ENCODE measurements at regions not wholly inside any gene's neighbourhood (a gene's known extent, or its start where the extent isn't known, plus 50 kb on each side); places are given as distances from the start of the nearest gene placed in this dataset.

GRCh38 chr10:107739951-107740350 lies 575.4 kb upstream of the SORCS1 start:
- Histone ChIP-seq H2AFZ (ENCODE audit: low read depth, low read length, severe bottlenecking) (no peak overlapping the region), H3K4me3 (ENCODE audit: insufficient read depth, low read length, poor library complexity, severe bottlenecking) (no peak overlapping the region), H3K79me2 (ENCODE audit: insufficient read depth, low read length) (no peaks in the 10 kb centered on the region), H3K9me2 (replicated peaks; ENCODE audit: insufficient read depth, low read length) (no peaks in the 10 kb centered on the region), H3K27ac (ENCODE audit: low read depth, low read length) (no peak overlapping the region), H3K36me3 (ENCODE audit: low read length) (no peaks in the 10 kb centered on the region), H4K20me1 (ENCODE audit: low read depth, low read length) (no peaks in the 10 kb centered on the region), H3K9me3 (ENCODE audit: insufficient read depth, low read length) (no peaks in the 10 kb centered on the region), H3K4me2 (ENCODE audit: low read depth, low read length, poor library complexity, severe bottlenecking) (no peak overlapping the region), H3F3A (ENCODE audit: insufficient read depth) (no peaks in the 10 kb centered on the region), H3K9ac (ENCODE audit: low read length) (no peak overlapping the region), H3K27me3 (ENCODE audit: low read length) (no peaks in the 10 kb centered on the region)
- TF ChIP-seq EZH2phosphoT487 (conservative IDR thresholded peaks at IDR 0.05; ENCODE audit: low read length), result no peak
- TF ChIP-seq, protein P1, sequence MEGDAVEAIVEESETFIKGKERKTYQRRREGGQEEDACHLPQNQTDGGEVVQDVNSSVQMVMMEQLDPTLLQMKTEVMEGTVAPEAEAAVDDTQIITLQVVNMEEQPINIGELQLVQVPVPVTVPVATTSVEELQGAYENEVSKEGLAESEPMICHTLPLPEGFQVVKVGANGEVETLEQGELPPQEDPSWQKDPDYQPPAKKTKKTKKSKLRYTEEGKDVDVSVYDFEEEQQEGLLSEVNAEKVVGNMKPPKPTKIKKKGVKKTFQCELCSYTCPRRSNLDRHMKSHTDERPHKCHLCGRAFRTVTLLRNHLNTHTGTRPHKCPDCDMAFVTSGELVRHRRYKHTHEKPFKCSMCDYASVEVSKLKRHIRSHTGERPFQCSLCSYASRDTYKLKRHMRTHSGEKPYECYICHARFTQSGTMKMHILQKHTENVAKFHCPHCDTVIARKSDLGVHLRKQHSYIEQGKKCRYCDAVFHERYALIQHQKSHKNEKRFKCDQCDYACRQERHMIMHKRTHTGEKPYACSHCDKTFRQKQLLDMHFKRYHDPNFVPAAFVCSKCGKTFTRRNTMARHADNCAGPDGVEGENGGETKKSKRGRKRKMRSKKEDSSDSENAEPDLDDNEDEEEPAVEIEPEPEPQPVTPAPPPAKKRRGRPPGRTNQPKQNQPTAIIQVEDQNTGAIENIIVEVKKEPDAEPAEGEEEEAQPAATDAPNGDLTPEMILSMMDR (IDR thresholded peaks at IDR 0.05; ENCODE audit: insufficient read depth, low read length, poor library complexity, severe bottlenecking), result no peak

GRCh38 chr10:107733328-107734130 lies 569.0 kb upstream of the SORCS1 start:
- H3K9me3 ChIP-seq (ENCODE audit: insufficient read depth, low read length), result no peaks in the 10 kb centered on the region
- no peaks in the 10 kb centered on the region for H3K9me2 ChIP-seq (replicated peaks; ENCODE audit: insufficient read depth, low read length)
- no peaks in the 10 kb centered on the region for H3K36me3 ChIP-seq (ENCODE audit: low read length)
- H3K27ac ChIP-seq (ENCODE audit: low read depth, low read length), result no peak overlapping the region
- no peak overlapping the region for H3K9ac ChIP-seq (ENCODE audit: low read length)
- no peaks in the 10 kb centered on the region for H3K27me3 ChIP-seq (ENCODE audit: low read length)
- no peaks in the 10 kb centered on the region for H3F3A ChIP-seq (ENCODE audit: insufficient read depth)
- no peak for TF ChIP-seq EZH2phosphoT487 (conservative IDR thresholded peaks at IDR 0.05; ENCODE audit: low read length)
- TF ChIP-seq, protein P1 (IDR thresholded peaks at IDR 0.05; ENCODE audit: insufficient read depth, low read length, poor library complexity, severe bottlenecking), result no peak
- no peak overlapping the region for H3K4me2 ChIP-seq (ENCODE audit: low read depth, low read length, poor library complexity, severe bottlenecking)
- H3K4me3 ChIP-seq (ENCODE audit: insufficient read depth, low read length, poor library complexity, severe bottlenecking), result no peak overlapping the region
- H3K79me2 ChIP-seq (ENCODE audit: insufficient read depth, low read length), result no peaks in the 10 kb centered on the region
- H4K20me1 ChIP-seq (ENCODE audit: low read depth, low read length), result no peaks in the 10 kb centered on the region
- H2AFZ ChIP-seq (ENCODE audit: low read depth, low read length, severe bottlenecking), result no peak overlapping the region

DNA sequence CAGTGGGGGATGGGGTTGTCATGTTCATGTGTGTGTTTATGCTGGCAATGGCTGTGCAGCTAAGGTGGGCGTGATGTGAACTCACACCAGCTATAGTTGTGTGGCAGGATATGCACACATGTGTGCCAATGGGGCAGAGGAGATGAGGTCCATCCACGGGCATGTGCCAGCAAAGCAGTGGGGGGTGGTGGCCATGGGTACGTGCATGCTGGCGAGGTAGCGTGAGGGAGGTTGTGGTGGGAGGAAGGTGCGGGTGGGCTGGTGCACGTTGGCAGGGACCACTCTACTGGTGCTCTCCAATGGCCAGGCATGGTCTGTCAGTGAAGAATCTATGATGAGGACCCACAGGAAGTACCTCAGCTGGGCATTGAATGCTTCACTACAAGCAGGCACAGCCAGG lies 567.5 kb upstream of the SORCS1 start:
- H3K27me3 ChIP-seq (ENCODE audit: low read length), result no peaks in the 10 kb centered on the region
- H3K79me2 ChIP-seq (ENCODE audit: insufficient read depth, low read length), result no peaks in the 10 kb centered on the region
- H3K4me2 ChIP-seq (ENCODE audit: low read depth, low read length, poor library complexity, severe bottlenecking), result no peak overlapping the region
- H3F3A ChIP-seq (ENCODE audit: insufficient read depth), result no peaks in the 10 kb centered on the region
- H4K20me1 ChIP-seq (ENCODE audit: low read depth, low read length), result no peaks in the 10 kb centered on the region
- H2AFZ ChIP-seq (ENCODE audit: low read depth, low read length, severe bottlenecking), result no peak overlapping the region
- no peaks in the 10 kb centered on the region for H3K9me2 ChIP-seq (replicated peaks; ENCODE audit: insufficient read depth, low read length)
- no peak overlapping the region for H3K4me3 ChIP-seq (ENCODE audit: insufficient read depth, low read length, poor library complexity, severe bottlenecking)
- no peaks in the 10 kb centered on the region for H3K36me3 ChIP-seq (ENCODE audit: low read length)
- H3K27ac ChIP-seq (ENCODE audit: low read depth, low read length), result no peak overlapping the region
- H3K9me3 ChIP-seq (ENCODE audit: insufficient read depth, low read length), result no peaks in the 10 kb centered on the region
- TF ChIP-seq, protein P1 (IDR thresholded peaks at IDR 0.05; ENCODE audit: insufficient read depth, low read length, poor library complexity, severe bottlenecking), result no peak
- no peak for TF ChIP-seq EZH2phosphoT487 (conservative IDR thresholded peaks at IDR 0.05; ENCODE audit: low read length)
- H3K9ac ChIP-seq (ENCODE audit: low read length), result no peak overlapping the region
